GM12865 (cell line): ENCODE measurements at regions not wholly inside any gene's neighbourhood (a gene's known extent, or its start where the extent isn't known, plus 50 kb on each side); places are given as distances from the start of the nearest gene placed in this dataset.
A peak's percentile ranks its signal among the peaks of the same experiment; 100 is the strongest.

ENCODE experiments used
- DNase-seq: peaks from one replicate; pipeline ENCODE4 v3.0.0; 2010; ENCODE audit warnings: low read depth
- H3K4me3 ChIP-seq: 2 replicates; pipeline ENCODE4 v1.5.1; 2011; ENCODE audit warnings: mild to moderate bottlenecking, low read depth, low read length, control low read depth
- TF ChIP-seq, protein P1 (sequence below): IDR thresholded peaks from 2 replicates; pipeline ENCODE4 v1.5.1; 2011; ENCODE audit warnings: low read length, control low read depth, low read depth, inconsistent platforms; ENCODE audit not compliant: insufficient read depth; ENCODE audit errors: missing control alignments

DNA sequence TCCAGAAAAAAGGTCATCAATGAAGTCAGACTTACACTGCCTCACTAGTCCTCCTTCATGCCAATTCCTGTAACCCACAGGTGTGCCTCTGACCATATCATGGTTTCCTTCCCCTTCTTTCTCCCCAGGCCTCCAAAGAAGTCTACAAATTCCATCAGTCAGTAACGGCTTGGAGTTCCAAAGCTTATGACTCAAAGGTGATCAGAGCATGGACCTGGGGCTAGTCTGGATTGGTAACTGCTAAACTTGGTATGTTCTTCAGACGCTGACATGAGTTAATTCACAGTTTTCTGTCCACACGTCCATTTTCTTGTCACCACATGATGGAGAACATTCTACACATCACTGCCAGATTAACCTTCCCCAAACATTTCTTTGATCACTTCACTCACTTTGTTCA, 560.4 kb downstream of the ETNK1 start:
- TF ChIP-seq, protein P1, sequence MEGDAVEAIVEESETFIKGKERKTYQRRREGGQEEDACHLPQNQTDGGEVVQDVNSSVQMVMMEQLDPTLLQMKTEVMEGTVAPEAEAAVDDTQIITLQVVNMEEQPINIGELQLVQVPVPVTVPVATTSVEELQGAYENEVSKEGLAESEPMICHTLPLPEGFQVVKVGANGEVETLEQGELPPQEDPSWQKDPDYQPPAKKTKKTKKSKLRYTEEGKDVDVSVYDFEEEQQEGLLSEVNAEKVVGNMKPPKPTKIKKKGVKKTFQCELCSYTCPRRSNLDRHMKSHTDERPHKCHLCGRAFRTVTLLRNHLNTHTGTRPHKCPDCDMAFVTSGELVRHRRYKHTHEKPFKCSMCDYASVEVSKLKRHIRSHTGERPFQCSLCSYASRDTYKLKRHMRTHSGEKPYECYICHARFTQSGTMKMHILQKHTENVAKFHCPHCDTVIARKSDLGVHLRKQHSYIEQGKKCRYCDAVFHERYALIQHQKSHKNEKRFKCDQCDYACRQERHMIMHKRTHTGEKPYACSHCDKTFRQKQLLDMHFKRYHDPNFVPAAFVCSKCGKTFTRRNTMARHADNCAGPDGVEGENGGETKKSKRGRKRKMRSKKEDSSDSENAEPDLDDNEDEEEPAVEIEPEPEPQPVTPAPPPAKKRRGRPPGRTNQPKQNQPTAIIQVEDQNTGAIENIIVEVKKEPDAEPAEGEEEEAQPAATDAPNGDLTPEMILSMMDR = no peak
- DNase-seq = no peak
- H3K4me3 ChIP-seq = no peak overlapping the region

DNA sequence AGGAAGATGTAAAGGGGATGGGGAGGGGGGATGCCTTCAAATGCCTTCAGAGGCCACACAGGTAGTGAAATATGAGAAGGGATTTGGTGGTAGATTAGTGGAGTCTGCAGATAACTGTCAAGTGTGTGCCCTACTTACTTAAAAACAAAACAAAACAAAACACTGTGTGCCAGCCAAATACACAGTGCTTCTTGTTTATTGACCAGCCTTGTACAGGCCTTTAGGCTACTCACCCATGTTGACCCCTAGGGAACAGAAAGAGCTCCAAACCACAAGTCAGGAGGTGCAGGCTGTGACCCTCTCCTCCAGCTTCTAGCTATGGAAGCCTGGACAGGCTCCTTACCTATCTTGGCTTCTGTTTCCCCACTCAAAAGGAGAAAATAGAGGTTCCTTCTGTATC, 562.0 kb downstream of the ETNK1 start:
- DNase-seq = no peak
- H3K4me3 ChIP-seq = no peak overlapping the region
- TF ChIP-seq, protein P1 = no peak

DNA sequence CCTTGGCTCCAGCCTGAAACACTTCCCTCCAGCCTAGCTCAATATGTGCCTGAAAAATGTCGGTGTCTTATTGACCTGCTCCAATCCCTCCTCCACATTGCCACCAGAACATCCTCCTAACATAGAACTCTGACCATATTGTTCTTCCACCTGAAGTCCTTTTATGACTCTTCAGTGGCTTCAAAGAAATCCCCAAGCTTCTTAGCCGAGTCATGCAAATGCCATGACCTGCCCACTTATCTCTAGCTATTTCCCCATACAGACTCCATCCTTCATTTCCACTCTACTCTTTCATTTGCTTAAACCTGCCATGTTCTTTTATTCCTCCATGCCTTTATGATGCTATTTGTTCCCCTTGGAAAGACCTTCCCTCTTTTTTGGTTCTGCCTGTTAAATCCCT, 568.6 kb downstream of the ETNK1 start:
- TF ChIP-seq, protein P1 = no peak
- no peak overlapping the region for H3K4me3 ChIP-seq
- no peak for DNase-seq

DNA sequence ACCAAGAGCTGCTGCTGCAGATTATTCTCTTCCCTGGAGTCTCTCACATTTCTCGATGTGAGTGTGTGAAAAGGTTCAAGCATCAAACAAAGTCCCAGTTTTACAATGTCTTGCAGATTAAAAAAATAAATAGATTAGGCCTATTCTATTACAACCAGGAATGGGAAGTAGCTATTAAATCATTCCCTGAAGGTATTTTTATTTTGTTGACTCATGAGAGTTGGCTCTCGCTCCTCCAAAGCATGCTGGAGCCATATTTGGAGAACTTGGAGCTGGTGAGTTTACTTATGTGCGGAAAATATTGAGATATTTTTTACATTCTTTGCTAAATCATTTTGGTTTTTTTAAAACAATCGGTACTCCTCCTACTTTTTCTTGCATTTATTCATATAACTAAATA, 572.3 kb downstream of the ETNK1 start:
- H3K4me3 ChIP-seq = no peak overlapping the region
- TF ChIP-seq, protein P1 = no peak
- no peak for DNase-seq

DNA sequence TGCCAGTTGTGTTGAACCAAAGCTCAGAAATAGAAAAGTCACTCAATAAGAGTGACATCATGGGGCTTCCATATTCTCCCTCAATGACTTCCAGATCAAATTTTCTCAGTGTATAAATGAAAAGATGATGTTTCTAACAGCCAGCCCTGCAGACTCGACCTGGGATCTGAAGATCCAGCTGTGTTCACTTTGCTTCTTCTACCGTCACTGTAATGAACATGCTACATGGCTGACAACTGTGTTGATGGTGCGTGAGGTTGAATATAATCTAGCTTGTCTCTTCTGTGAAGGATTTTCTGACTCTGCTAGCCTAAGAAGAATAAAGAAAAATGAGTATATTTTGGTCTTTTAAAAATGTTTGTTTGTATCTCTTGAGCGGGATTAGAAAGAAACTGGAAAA, 577.8 kb downstream of the ETNK1 start:
- TF ChIP-seq, protein P1 = no peak
- no peak overlapping the region for H3K4me3 ChIP-seq
- DNase-seq = no peak

DNA sequence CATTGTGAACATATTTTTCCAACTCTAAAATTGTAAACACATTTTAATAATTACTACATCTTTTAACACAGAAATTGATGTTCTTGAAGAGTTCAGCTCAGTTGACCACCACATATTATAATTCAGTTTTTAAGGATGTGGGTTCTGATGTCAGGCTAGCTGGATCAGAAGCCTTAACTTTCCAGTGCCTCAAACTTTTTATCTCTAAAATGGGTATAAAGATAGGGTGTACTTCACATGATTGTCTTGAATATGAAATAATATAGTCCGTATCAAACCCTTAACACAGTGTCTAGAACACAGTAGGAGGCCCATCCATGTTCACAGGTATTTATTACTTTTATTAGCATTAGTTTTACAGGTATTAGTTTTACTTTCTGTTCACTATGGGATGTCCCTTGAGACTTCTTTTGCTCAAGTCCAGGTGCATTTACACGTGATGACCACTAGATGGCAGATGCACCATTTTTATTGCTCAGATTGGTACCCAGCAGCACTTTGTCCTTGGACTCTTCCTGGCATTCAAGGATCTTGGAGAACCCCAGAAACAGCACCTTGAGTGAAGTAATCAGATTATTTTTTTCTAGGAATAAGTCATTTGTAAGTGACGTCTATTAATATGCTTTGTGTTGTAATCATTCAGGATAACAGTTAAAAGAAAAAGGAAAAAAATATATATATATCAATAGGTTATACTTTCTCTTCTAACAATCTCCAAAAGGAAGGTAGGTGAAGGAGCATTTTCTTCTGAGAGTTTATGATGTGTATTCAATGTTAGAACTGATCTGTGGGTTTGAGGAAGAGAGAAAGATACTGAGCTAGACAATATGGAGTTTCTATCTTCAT, 580.2 kb downstream of the ETNK1 start:
- H3K4me3 ChIP-seq = no peak overlapping the region
- peak; percentile 74 for DNase-seq
- TF ChIP-seq, protein P1 = peak; percentile 82

DNA sequence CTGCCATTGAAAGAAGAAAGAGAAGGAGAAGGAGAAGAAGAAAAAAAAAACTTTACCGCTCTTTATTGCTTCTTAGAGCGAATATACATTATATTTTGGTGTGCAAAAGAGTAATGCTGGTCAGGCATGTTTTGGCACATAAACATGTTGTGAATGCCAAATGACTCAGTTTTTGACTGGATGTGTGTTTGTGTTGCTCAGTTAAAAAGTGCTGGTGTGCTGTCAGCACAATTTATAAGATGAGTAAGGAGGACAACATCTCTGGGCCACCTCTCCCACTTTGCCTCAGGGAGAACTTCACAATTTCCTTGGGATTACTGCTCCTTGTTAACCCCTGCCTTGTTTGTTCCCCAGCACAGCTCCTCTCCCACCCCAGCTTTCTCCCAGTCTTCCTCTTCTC, 584.8 kb downstream of the ETNK1 start:
- H3K4me3 ChIP-seq = no peak overlapping the region
- TF ChIP-seq, protein P1 = no peak
- DNase-seq = no peak
